IPS-15b (cell line): ENCODE measurements at regions not wholly inside any gene's neighbourhood (a gene's known extent, or its start where the extent isn't known, plus 50 kb on each side); places are given as distances from the start of the nearest gene placed in this dataset.

Experiments
- H3K27me3 ChIP-seq: one replicate; pipeline ENCODE4 v1.6.1; 2013; ENCODE audit warnings: low read length; ENCODE audit not compliant: control insufficient read depth, insufficient read depth
- H3K36me3 ChIP-seq: one replicate; pipeline ENCODE4 v1.6.1; 2013; ENCODE audit warnings: low read length; ENCODE audit not compliant: control insufficient read depth, insufficient read depth
- H3K4me1 ChIP-seq: one replicate; pipeline ENCODE4 v1.6.1; 2013; ENCODE audit warnings: mild to moderate bottlenecking, low read length; ENCODE audit not compliant: control insufficient read depth, insufficient read depth
- H3K4me3 ChIP-seq: one replicate; pipeline ENCODE4 v1.5.1; 2013; ENCODE audit warnings: low read depth, low read length
- H3K9ac ChIP-seq: one replicate; pipeline ENCODE4 v1.6.1; 2013; ENCODE audit warnings: low read depth, mild to moderate bottlenecking, low read length
- H3K9me3 ChIP-seq: one replicate; pipeline ENCODE4 v1.6.1; 2013; ENCODE audit warnings: mild to moderate bottlenecking, low read length; ENCODE audit not compliant: control insufficient read depth, insufficient read depth

DNA sequence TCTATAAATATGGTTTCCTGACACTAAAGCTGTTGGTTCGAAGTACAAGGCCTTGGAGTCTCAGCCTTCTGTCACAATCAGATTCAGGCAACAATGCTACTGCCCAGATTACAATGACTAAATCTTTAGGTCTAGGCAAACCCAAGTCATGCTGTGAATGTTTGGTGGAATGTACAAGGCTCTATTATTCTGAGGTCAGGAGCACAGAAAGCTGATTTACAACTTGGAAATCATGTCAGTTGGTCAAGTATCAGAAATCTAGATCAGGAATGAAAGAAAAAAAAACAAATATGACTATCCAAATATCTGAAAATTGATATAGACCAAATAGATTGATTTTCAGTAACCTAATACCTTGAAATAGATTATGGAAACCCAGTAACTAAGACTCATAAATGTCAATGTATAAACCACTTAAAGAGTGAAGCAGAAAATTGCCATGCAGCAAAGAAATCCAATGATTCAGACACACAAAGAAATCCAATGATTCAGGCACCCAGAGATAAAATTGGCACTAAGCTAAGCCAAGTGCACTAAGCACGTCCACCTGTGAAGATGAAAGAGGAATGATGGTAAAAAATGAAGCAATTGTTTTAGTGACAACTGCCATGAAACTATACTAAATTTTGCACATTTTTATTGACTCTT, 588.0 kb upstream of the TUSC1 start:
- no peaks in the 10 kb centered on the region for H3K27me3 ChIP-seq
- H3K9ac ChIP-seq, result no peak overlapping the region
- H3K4me1 ChIP-seq, result no peaks in the 10 kb centered on the region
- no peak overlapping the region for H3K4me3 ChIP-seq
- no peaks in the 10 kb centered on the region for H3K36me3 ChIP-seq
- H3K9me3 ChIP-seq, result no peaks in the 10 kb centered on the region

DNA sequence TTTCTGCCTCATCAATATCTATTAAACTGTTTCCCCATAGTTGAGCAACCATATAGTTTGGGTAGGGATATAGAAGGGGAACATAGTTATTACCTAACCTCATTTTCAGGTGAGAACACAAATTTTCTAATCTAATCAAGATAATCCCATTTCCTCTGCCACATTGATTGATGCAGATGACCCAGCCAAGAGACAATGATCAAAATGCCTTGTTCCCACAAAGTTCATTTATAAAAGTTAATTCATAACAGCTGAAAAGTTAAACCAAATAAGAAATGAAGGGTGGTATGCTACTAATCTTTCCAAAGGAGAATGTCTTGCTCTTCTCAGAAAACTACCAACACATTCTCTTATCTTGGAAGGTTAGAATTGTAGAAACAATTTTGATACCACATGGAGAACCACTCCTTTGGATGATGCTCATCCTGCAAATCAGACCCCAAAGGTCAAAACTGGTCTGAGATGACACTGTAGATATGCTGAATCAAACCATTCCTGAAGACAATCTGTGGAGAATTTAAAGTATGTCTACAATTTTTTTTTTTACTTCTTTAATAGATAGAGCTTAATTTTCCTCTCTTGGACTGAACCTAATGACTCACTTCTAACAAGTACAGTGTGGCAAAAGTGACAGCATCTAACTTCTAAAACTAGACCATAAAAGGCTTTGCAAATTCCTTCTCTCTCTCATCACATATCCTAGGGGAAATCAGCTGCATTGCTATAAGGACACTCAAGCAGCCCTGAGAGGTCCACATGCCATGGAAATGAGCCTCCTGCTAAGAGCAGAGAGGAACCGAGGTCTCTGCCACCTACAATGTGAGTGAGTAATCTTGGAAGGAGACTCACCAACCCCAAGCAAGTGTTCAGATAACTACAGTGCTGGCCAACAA, 586.7 kb upstream of the TUSC1 start:
- Histone ChIP-seq H3K4me1 (no peaks in the 10 kb centered on the region), H3K9ac (no peak overlapping the region), H3K9me3 (no peaks in the 10 kb centered on the region)

DNA sequence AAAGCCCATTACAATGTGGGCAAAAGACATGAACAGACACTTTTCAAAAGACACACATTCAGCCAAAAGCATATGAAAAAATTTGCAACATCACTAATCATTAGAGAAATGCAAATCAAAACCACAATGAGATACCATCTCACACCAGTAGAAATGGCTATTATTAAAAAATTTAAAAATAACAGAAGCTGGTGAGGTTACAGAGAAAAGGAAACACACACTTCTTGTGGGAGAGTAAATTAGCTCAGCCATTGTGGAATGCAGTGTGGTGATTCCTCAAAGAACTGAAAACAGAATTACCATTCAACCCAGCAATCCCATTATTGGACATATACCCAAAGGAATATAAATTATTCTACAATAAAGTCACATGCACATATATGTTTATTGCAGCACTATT, 585.2 kb upstream of the TUSC1 start:
- Histone ChIP-seq H3K4me1 (no peaks in the 10 kb centered on the region), H3K9me3 (no peaks in the 10 kb centered on the region), H3K4me3 (no peak overlapping the region), H3K36me3 (no peaks in the 10 kb centered on the region), H3K27me3 (no peaks in the 10 kb centered on the region), H3K9ac (no peak overlapping the region)

More for the DNA sequence above, 586.7 kb upstream of the TUSC1 start:
- no peaks in the 10 kb centered on the region for H3K27me3 ChIP-seq
- no peak overlapping the region for H3K4me3 ChIP-seq
- H3K36me3 ChIP-seq, result no peaks in the 10 kb centered on the region

DNA sequence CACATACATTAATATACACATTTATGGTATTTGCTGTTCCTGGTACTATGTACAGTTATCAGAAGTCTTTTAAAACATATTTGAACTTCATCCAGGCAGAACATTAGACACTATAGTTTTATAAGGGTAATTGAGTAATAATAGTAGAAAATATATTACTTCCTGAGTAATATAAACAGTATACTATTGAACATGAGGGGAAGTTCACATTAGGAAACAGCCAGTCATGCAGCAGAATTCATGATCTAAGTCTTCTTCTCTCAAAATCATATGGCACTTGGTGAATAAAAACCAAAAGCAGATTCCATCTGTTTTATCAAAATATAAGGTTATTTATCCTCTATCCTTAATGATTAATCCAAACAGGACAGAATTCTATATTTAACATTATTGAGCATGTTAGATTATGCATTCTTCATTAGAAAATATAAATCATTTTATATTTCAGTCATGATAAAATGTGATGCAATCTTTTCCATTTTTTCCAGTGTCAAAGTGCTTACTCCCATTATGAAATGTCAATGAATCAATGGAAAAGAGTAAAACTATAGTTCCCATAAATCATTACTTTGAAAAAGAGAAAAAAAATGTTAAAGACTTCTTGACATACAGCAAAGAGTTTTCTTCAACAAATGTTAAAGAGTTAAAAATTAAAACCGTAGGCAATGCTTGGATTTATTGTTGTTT, 584.3 kb upstream of the TUSC1 start:
- Histone ChIP-seq H3K36me3 (no peaks in the 10 kb centered on the region), H3K27me3 (no peaks in the 10 kb centered on the region), H3K4me1 (no peaks in the 10 kb centered on the region)

DNA sequence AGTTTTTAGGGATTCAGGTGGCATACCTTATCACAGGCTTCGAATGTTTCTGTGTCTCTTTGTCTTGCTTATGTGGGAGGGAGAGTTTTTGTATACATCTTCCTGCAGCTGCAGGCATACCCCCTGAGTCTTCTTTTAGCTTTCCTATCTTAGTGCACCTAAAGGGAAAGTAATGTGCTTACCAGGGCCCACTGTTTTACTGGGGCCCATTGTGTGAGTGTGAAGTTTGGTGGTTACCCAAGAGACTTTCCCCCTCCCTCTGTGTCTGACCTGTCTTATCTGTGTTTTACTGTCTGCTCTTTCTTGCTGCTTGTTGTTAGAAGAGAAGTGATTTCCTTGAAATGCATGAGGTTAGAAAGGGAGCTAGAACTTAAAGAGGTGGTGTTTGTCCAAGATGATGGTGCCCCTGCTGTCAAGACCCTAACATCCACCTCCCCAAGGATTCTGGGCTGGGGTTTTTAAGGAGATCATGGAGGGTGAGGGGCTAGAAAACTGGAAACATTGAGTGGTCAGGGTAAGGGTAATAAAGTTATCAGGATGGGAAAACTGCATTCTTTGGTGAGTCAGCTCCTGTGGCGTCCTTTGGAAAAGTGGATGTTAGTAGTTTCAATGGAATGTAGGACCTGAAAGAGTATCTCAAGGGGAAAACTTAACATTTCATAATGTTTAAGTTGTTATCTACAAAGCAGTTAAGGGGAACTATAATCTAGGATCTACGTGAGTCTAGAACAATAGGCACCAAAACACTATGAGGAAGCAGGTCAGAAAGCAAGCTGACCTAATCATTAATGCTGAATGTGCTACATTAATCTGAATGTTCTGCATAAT, 583.5 kb upstream of the TUSC1 start:
- Histone ChIP-seq H3K4me3 (no peak overlapping the region), H3K9me3 (no peaks in the 10 kb centered on the region), H3K4me1 (no peaks in the 10 kb centered on the region), H3K27me3 (no peaks in the 10 kb centered on the region), H3K9ac (no peak overlapping the region), H3K36me3 (no peaks in the 10 kb centered on the region)

More for the DNA sequence above, 584.3 kb upstream of the TUSC1 start:
- Histone ChIP-seq H3K9ac (no peak overlapping the region), H3K9me3 (no peaks in the 10 kb centered on the region), H3K4me3 (no peak overlapping the region)

DNA sequence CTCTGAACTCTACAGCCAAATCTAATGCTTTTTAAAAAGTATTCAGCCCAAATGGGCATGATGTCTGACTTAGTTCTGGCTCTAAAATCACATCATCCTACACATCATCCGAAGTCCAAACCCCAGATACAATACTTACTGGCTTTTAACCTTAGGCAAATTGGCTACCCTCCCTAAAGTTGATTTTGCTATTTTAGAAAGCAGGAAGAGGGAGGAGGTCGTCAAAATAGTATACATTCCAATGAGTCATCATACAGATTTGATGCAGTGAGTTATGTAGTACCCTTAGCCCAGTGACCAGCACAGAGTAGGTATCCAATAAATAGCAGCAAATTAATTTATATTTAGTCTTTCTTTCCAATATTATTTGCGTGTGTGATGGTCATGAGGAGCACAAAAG, 582.0 kb upstream of the TUSC1 start:
- H3K9ac ChIP-seq, result no peak overlapping the region
- no peaks in the 10 kb centered on the region for H3K36me3 ChIP-seq
- no peaks in the 10 kb centered on the region for H3K4me1 ChIP-seq
- no peaks in the 10 kb centered on the region for H3K9me3 ChIP-seq
- H3K4me3 ChIP-seq, result no peak overlapping the region
- H3K27me3 ChIP-seq, result no peaks in the 10 kb centered on the region

DNA sequence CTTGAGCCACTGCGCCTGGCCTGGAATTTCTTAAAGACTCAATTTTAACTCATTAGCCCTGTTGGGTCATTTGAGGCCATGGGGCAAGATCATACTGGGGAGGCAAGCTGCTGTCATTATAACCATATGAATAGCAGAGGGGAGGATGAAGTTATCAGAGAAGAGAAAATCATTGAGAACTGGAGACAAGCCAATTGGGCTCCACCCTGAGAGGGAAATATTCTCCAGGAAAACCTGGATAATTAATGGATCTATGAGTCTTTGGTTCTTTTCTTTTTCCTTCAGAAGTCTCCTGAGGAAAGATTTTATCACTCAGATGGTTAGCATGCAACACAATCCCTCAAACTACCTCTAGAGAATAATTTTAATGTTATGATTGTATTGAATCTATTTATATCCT, 569.6 kb upstream of the TUSC1 start:
- H3K4me3 ChIP-seq, result no peak overlapping the region
- H3K36me3 ChIP-seq, result no peaks in the 10 kb centered on the region
- no peaks in the 10 kb centered on the region for H3K9me3 ChIP-seq
- no peaks in the 10 kb centered on the region for H3K4me1 ChIP-seq
- H3K9ac ChIP-seq, result no peak overlapping the region
- H3K27me3 ChIP-seq, result no peaks in the 10 kb centered on the region

DNA sequence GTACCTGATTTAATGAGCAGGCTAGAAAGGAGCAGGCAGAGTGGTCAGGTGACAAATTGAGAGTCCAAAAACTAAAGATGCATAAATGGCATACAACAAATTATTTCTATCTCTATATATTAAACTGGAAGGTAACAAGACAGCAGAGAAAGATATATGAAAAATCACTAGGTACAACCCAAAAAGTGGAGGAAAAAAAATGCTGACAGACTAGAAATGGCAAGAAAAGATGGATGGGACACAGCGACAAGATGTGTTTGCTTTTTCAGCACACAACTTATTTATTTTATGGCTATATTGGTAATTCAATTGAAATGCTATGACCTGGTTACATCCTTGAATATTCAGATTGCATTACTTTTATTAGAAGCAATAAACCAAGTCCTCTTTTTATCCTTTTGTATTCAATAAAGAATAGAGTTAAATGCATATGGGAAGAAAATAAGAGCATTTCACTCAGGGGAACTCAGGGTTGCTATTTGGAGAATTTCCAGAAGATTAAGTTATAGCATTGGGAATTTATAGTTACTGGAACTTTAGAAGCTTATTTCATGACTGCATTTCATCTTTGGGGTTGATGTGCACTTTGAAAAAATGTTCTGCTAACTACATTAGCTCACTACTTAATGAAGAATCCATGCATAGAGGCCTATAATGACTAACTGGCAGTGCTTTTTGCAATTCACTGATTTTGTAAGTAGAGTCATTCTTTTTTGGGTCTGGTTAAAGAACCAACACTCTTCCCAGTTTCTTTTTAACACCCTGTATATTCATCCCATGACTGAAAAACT, 566.6 kb upstream of the TUSC1 start:
- H3K9me3 ChIP-seq, result no peaks in the 10 kb centered on the region
- H3K9ac ChIP-seq, result no peak overlapping the region
- H3K4me1 ChIP-seq, result no peaks in the 10 kb centered on the region
- H3K36me3 ChIP-seq, result no peaks in the 10 kb centered on the region
- H3K27me3 ChIP-seq, result no peaks in the 10 kb centered on the region
- H3K4me3 ChIP-seq, result no peak overlapping the region

DNA sequence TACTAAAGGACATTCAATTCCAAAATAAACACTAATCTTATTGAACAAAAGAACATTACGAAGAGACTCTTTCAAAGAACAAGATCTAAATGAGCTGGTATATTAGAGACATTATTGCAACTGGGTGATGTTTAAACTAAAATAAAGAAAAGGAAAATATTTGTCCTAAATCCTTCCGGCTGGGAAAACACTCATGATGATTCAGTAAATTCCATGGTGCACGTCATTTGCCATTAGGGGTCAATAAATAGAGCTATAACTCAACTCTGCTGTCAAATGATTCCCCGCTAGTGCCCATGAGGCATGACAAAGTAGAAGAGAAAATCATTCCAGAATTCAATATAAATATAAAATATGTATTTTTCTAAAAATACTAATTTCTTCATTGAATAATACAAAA, 565.5 kb upstream of the TUSC1 start:
- no peaks in the 10 kb centered on the region for H3K9me3 ChIP-seq
- H3K36me3 ChIP-seq, result no peaks in the 10 kb centered on the region
- no peaks in the 10 kb centered on the region for H3K27me3 ChIP-seq
- H3K9ac ChIP-seq, result no peak overlapping the region
- H3K4me1 ChIP-seq, result no peaks in the 10 kb centered on the region
- H3K4me3 ChIP-seq, result no peak overlapping the region

DNA sequence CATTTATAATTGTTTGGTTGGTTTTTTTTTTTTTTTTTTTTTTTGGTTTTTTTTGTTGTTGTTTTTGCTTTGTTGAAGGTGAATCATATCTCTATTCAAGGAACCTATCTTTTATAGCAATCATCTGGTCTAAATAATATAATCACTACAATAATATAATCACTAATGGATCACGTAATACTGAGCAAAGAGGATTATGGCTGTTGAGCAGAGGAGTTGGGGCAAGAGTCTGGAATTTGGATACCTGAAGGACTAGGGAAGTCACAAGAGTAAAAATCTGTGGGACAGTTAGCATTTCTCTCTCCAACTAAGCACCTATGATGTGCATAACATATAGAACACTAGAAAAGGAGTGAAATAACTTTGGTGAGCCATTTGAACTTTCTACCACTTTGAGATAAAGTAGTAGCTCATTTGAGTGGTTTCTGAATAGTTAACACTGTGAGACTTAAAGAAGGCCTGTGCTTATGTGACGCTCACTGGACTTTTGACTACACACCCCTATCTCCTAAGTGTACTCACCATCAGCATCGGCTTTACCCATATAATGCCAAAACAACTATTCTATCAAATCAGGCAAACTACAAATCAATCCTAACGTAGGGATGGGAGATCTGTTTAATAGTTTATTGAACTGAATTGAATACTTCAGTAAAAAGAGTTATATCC, 564.9 kb upstream of the TUSC1 start:
- Histone ChIP-seq H3K36me3 (no peaks in the 10 kb centered on the region), H3K27me3 (no peaks in the 10 kb centered on the region), H3K4me3 (no peak overlapping the region), H3K9me3 (no peaks in the 10 kb centered on the region), H3K9ac (no peak overlapping the region), H3K4me1 (no peaks in the 10 kb centered on the region)
